ENCODE measurements at regions not wholly inside any gene's neighbourhood (a gene's known extent, or its start where the extent isn't known, plus 50 kb on each side); places are given as distances from the start of the nearest gene placed in this dataset.

DNA sequence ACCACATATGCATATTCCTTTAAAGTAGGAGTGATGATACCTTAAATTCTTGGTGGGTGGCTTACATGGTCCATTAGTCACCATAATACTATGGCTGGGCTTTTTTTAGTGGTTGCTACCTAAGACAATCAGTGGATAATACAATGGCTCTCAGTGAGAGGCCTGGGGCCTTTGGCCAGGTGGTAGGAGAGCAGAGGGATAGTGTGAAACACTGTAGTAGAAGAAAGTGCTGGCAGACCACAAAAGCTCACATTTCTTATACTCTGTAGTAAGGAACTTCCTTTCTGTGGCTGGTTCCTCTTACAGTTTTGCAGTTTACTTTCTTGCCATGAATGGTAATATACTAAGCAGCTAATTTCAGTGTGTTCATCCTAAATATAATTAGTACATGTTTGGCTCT, 583.5 kb downstream of the XIRP2 start:
- no peak for DNase-seq (ENCODE audit: low read depth)
- no peak overlapping the region for H3K4me3 ChIP-seq (ENCODE audit: low read length)
- no peak for TF ChIP-seq CTCF (conservative IDR thresholded peaks at IDR 0.05; ENCODE audit: low read length)

DNA sequence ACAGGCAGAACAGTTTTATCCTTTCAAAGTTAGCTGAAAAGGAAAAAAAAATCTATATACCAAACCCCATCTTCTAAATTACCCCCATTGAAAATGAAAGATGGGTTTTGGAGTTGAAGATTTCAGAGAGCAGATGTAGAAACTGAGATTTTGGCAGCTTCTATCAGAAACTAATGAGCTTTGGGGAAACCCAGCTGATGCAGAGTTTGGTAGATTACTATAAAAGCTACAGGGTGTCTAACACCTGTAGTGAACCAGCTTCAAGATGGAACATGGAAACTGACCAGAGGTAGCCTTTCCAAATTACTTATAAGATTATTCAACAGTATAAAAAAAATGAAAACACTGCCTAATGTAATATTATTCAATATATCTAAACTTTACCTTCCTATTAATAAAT, 583.1 kb downstream of the XIRP2 start:
- DNase-seq (ENCODE audit: low read depth): no peak
- TF ChIP-seq CTCF (conservative IDR thresholded peaks at IDR 0.05; ENCODE audit: low read length): no peak
- H3K4me3 ChIP-seq (ENCODE audit: low read length): no peak overlapping the region

DNA sequence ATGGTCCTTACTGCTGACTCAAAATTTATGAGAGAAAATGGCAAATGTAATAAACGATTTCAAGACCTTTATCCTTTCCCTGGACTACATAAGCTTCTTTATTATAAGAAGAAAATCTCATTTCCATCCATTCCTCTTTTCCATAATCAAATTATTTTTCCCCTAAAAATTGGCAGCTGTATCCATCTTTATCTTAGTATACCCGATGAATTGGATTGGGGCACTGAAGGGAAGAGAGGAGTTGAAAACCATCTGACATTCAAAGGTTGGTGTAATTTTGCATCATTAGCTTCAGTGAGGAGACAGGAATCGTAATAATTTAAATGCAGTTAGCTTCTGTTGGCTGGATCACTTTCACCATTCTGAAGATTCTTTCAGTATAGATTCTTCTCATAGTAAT, 574.1 kb downstream of the XIRP2 start:
- no peak overlapping the region for H3K4me3 ChIP-seq (ENCODE audit: low read length)
- no peak for TF ChIP-seq CTCF (conservative IDR thresholded peaks at IDR 0.05; ENCODE audit: low read length)
- no peak for DNase-seq (ENCODE audit: low read depth)

GRCh38 chr2:167454036-167454435, 565.8 kb downstream of the XIRP2 start:
- no peak for TF ChIP-seq CTCF (conservative IDR thresholded peaks at IDR 0.05; ENCODE audit: low read length)
- no peak for DNase-seq (ENCODE audit: low read depth)
- H3K4me3 ChIP-seq (ENCODE audit: low read length): no peak overlapping the region

DNA sequence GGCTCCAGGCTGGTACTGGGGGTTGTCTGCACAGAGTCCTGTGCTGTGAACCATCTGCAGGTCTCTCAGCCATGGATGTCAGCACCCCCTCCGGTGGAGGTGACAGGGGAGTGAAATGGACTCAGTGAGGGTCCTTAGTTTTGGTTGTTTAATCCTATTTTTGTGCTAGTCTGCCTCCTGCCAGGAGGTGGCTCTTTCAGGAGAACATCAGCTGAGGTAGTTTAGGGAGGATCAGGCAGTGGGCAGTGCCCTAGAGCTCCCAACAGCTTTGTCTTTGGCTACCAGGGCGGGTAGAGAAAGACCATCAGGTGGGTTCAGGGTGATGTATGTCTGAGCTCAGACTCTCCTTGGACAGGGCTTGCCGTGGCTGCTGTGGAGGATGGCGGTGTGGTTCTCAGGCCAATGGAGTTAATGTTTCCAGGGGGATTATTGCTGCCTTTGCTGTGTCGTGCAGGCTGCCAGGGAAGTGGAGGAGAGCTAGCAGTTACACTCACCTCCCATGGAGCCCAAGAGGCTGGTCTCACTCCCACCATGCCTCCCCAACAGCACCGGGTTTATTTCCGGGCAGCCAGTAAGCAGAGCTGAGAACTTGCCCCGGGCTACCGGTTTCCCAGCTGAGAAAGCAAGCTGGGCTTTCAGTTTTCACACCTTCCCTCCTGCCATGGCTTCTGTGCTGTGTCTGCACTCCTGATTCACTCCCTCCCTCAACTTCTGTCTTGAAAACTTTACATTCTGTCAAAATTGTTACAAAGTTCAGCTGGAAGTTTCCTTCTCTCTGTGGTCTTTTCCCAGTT, 563.4 kb downstream of the XIRP2 start:
- no peak overlapping the region for H3K4me3 ChIP-seq (ENCODE audit: low read length)
- no peak for DNase-seq (ENCODE audit: low read depth)
- TF ChIP-seq CTCF (conservative IDR thresholded peaks at IDR 0.05; ENCODE audit: low read length): no peak

GRCh38 chr2:167450364-167450763, 562.1 kb downstream of the XIRP2 start:
- H3K4me3 ChIP-seq (ENCODE audit: low read length): no peak overlapping the region
- DNase-seq (ENCODE audit: low read depth): no peak
- TF ChIP-seq CTCF (conservative IDR thresholded peaks at IDR 0.05; ENCODE audit: low read length): no peak

GRCh38 chr2:167440382-167440781, 552.1 kb downstream of the XIRP2 start:
- no peak for TF ChIP-seq CTCF (conservative IDR thresholded peaks at IDR 0.05; ENCODE audit: low read length)
- DNase-seq (ENCODE audit: low read depth): no peak
- no peak overlapping the region for H3K4me3 ChIP-seq (ENCODE audit: low read length)

All from AG10803 (cell line).